Osteoblast (primary cell): ENCODE measurements at regions not wholly inside any gene's neighbourhood (a gene's known extent, or its start where the extent isn't known, plus 50 kb on each side); places are given as distances from the start of the nearest gene placed in this dataset.

ENCODE experiments used
- DNase-seq: peaks from one replicate; pipeline ENCODE4 v3.0.0; 2011; ENCODE audit warnings: low spot score, mixed read lengths; ENCODE audit not compliant: insufficient read length; ENCODE audit errors: missing footprints
- H2AFZ ChIP-seq: 2 replicates; pipeline ENCODE4 v1.6.0; 2011; ENCODE audit warnings: mild to moderate bottlenecking, low read length
- H3K27ac ChIP-seq: 2 replicates; pipeline ENCODE4 v1.5.1; 2011; ENCODE audit warnings: mild to moderate bottlenecking, low read depth, low read length, moderate library complexity
- H3K27me3 ChIP-seq: 2 replicates; pipeline ENCODE4 v1.6.0; 2012; ENCODE audit warnings: mild to moderate bottlenecking, control low read depth, inconsistent platforms, low read length, moderate library complexity; ENCODE audit not compliant: insufficient read depth
- H3K36me3 ChIP-seq: 2 replicates; pipeline ENCODE4 v1.5.1; 2011; ENCODE audit warnings: mild to moderate bottlenecking, low read length, control low read depth, moderate library complexity; ENCODE audit not compliant: insufficient read depth
- H3K4me1 ChIP-seq: 2 replicates; pipeline ENCODE4 v1.5.1; 2011; ENCODE audit warnings: mild to moderate bottlenecking, low read length, control low read depth, moderate library complexity; ENCODE audit not compliant: insufficient read depth
- H3K4me2 ChIP-seq: 2 replicates; pipeline ENCODE4 v1.6.0; 2011; ENCODE audit warnings: mild to moderate bottlenecking, low read length; ENCODE audit not compliant: insufficient read depth
- H3K4me3 ChIP-seq: fragments of 200-600 bp; sonication (generic); 3 replicates; pipeline ENCODE4 v1.5.1; 2012; ENCODE audit warnings: mild to moderate bottlenecking, low read length, inconsistent platforms; ENCODE audit not compliant: insufficient read depth
- H3K79me2 ChIP-seq: 2 replicates; pipeline ENCODE4 v1.6.0; 2012; ENCODE audit warnings: mild to moderate bottlenecking, low read length, control low read depth, inconsistent platforms; ENCODE audit not compliant: insufficient read depth
- H3K9me3 ChIP-seq: 2 replicates; pipeline ENCODE4 v1.5.1; 2011; ENCODE audit warnings: low read depth, low read length, control low read depth
- H4K20me1 ChIP-seq: 2 replicates; pipeline ENCODE4 v1.6.0; 2012; ENCODE audit warnings: mild to moderate bottlenecking, low read length, control low read depth; ENCODE audit not compliant: insufficient read depth
- CTCF ChIP-seq: IDR thresholded peaks from 2 replicates; pipeline ENCODE4 v1.5.1; 2011; ENCODE audit warnings: mild to moderate bottlenecking, low read depth, low read length, moderate library complexity; ENCODE audit errors: extremely low read depth

- H3K79me2 ChIP-seq = no peaks in the 10 kb centered on the region
- no peaks in the 10 kb centered on the region for H3K36me3 ChIP-seq
These were observed 420.8 kb downstream of the DTHD1 start for GRCh38 chr4:36702245-36702644.

DNA sequence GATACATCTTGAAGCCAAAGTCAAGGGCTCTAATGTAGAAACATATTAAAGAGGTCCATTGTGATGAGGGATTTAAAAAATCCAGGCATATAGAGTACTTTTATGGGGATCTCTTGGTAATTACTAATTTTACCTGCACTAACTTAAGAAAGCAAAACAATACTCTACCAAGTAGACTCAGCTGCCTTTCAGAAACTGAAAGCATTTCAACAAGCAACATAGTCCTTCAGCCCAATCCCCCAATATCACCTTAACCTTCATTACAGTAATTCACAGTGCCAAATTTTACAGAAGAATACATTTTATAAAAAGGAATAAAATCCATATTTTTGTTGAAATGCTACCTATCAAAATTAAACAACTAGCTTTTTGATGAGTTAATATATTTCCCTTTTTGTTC is 422.9 kb downstream of the DTHD1 start:
- Histone ChIP-seq H3K27ac (no peak overlapping the region), H3K79me2 (no peaks in the 10 kb centered on the region), H3K36me3 (no peaks in the 10 kb centered on the region), H3K4me2 (no peak overlapping the region), H3K27me3 (no peaks in the 10 kb centered on the region), H4K20me1 (no peaks in the 10 kb centered on the region), H3K4me3 (no peak overlapping the region), H3K4me1 (no peaks in the 10 kb centered on the region), H3K9me3 (no peaks in the 10 kb centered on the region), H2AFZ (no peak overlapping the region)
- no peak for TF ChIP-seq CTCF
- DNase-seq = no peak

More at GRCh38 chr4:36702245-36702644, 420.8 kb downstream of the DTHD1 start:
- Histone ChIP-seq H3K4me1 (no peaks in the 10 kb centered on the region), H2AFZ (no peak overlapping the region), H3K4me3 (no peak overlapping the region), H3K27ac (no peak overlapping the region), H3K9me3 (no peaks in the 10 kb centered on the region), H3K4me2 (no peak overlapping the region), H4K20me1 (no peaks in the 10 kb centered on the region), H3K27me3 (no peaks in the 10 kb centered on the region)
- no peak for TF ChIP-seq CTCF
- no peak for DNase-seq

DNA sequence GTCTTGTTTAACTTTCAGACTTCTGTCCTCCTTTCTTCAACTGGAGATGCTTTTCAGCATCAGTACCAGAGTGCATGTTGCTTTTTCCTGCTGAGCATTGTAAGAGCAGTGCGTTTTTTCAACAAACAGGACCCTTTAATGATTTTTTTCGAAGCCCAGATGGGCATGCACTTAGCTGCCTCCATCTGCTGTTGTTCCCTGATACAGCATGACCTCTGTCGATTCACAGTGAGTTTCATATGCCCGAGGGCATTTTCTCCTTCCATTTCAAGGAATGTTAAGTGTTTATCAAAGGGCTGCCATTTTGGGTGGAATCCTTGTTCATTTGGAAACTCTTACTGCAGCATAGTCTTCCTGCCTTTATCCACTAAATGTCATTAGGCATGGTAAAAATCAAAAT is 428.6 kb downstream of the DTHD1 start:
- Histone ChIP-seq H3K27me3 (no peaks in the 10 kb centered on the region), H3K27ac (no peak overlapping the region), H4K20me1 (no peaks in the 10 kb centered on the region), H3K36me3 (no peaks in the 10 kb centered on the region), H3K4me3 (no peak overlapping the region), H3K4me1 (no peaks in the 10 kb centered on the region), H2AFZ (no peak overlapping the region), H3K9me3 (no peaks in the 10 kb centered on the region), H3K4me2 (no peak overlapping the region), H3K79me2 (no peaks in the 10 kb centered on the region)
- no peak for DNase-seq
- TF ChIP-seq CTCF = no peak

DNA sequence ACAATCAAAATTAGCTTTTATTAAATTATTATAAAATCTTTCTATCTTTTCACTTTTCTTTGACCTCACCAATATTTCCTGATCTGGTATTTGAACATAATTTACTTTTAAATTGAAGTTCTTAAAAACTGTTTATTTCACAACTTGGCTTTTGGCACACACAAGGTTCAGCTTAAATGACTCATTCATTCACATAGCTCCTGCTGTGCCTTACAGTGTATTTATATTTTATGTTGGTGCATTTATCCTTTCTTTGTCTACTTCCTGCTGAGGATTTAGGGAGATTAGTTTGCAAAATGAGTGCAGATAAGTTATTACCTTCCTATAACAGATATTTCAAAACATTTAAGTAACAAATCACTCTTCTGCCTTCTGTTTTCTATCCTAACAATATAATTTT is 430.6 kb downstream of the DTHD1 start:
- no peaks in the 10 kb centered on the region for H3K9me3 ChIP-seq
- H3K79me2 ChIP-seq = no peaks in the 10 kb centered on the region
- no peak overlapping the region for H2AFZ ChIP-seq
- no peaks in the 10 kb centered on the region for H3K36me3 ChIP-seq
- no peaks in the 10 kb centered on the region for H4K20me1 ChIP-seq
- H3K27me3 ChIP-seq = no peaks in the 10 kb centered on the region
- DNase-seq = peak; percentile 76
- no peak overlapping the region for H3K4me3 ChIP-seq
- no peaks in the 10 kb centered on the region for H3K4me1 ChIP-seq
- no peak overlapping the region for H3K4me2 ChIP-seq
- H3K27ac ChIP-seq = no peak overlapping the region
- TF ChIP-seq CTCF = no peak
